H7 (cell line): ENCODE measurements at regions not wholly inside any gene's neighbourhood (a gene's known extent, or its start where the extent isn't known, plus 50 kb on each side); places are given as distances from the start of the nearest gene placed in this dataset.

Experiments
- DNase-seq: peaks from one replicate; pipeline ENCODE4 v3.0.0; 2012
- H3K27me3 ChIP-seq: 2 replicates; pipeline ENCODE4 v1.6.0; 2011; ENCODE audit warnings: mild to moderate bottlenecking, low read length; ENCODE audit not compliant: control insufficient read depth, insufficient read depth
- H3K36me3 ChIP-seq: replicated peaks from 2 replicates; pipeline ENCODE4 v1.5.1; 2011; ENCODE audit warnings: low read length; ENCODE audit not compliant: control insufficient read depth, insufficient read depth
- H3K4me3 ChIP-seq: 2 replicates; pipeline ENCODE4 v1.5.1; 2011; ENCODE audit warnings: low read depth, mild to moderate bottlenecking, control low read depth, low read length, moderate library complexity; ENCODE audit not compliant: insufficient read depth

- DNase-seq: no peak
- no peaks in the 10 kb centered on the region for H3K27me3 ChIP-seq
Observed at GRCh38 chr7:26556061-26556881, 264.6 kb downstream of the SNX10 start.

GRCh38 chr7:26560526-26561256 is 269.0 kb downstream of the SNX10 start:
- H3K36me3 ChIP-seq: no peaks in the 10 kb centered on the region
- no peak overlapping the region for H3K4me3 ChIP-seq
- no peak for DNase-seq
- H3K27me3 ChIP-seq: no peaks in the 10 kb centered on the region

More at GRCh38 chr7:26556061-26556881, 264.6 kb downstream of the SNX10 start:
- Histone ChIP-seq H3K36me3 (no peaks in the 10 kb centered on the region), H3K4me3 (no peak overlapping the region)

GRCh38 chr7:26562841-26563240 is 271.2 kb downstream of the SNX10 start:
- Histone ChIP-seq H3K27me3 (no peaks in the 10 kb centered on the region), H3K36me3 (no peaks in the 10 kb centered on the region), H3K4me3 (no peak overlapping the region)
- no peak for DNase-seq

GRCh38 chr7:26563406-26563805 is 271.7 kb downstream of the SNX10 start:
- no peak for DNase-seq
- no peaks in the 10 kb centered on the region for H3K36me3 ChIP-seq
- no peak overlapping the region for H3K4me3 ChIP-seq
- no peaks in the 10 kb centered on the region for H3K27me3 ChIP-seq

- Histone ChIP-seq H3K4me3 (no peak overlapping the region), H3K36me3 (no peaks in the 10 kb centered on the region), H3K27me3 (no peaks in the 10 kb centered on the region)
- DNase-seq: no peak
Observed at GRCh38 chr7:26567266-26567665, 275.6 kb downstream of the SNX10 start.

- no peaks in the 10 kb centered on the region for H3K36me3 ChIP-seq
- H3K4me3 ChIP-seq: no peak overlapping the region
- DNase-seq: no peak
- no peaks in the 10 kb centered on the region for H3K27me3 ChIP-seq
Observed at GRCh38 chr7:26574476-26574875, 282.8 kb downstream of the SNX10 start.

- Histone ChIP-seq H3K27me3 (no peaks in the 10 kb centered on the region), H3K4me3 (no peak overlapping the region), H3K36me3 (no peaks in the 10 kb centered on the region)
- DNase-seq: no peak
Observed at GRCh38 chr7:26580064-26580591, 284.3 kb downstream of the SKAP2 start.

- H3K27me3 ChIP-seq: no peaks in the 10 kb centered on the region
- no peaks in the 10 kb centered on the region for H3K36me3 ChIP-seq
- DNase-seq: no peak
- no peak overlapping the region for H3K4me3 ChIP-seq
Observed at GRCh38 chr7:26580711-26581110, 283.7 kb downstream of the SKAP2 start.

- Histone ChIP-seq H3K36me3 (no peaks in the 10 kb centered on the region), H3K4me3 (no peak overlapping the region), H3K27me3 (no peaks in the 10 kb centered on the region; the same call in 1 of the 2 replicates)
- DNase-seq: no peak
Observed at GRCh38 chr7:26583094-26583648, 281.2 kb downstream of the SKAP2 start.

GRCh38 chr7:26584326-26584725 is 280.1 kb downstream of the SKAP2 start:
- Histone ChIP-seq H3K36me3 (no peaks in the 10 kb centered on the region), H3K27me3 (no peaks in the 10 kb centered on the region; the same call in 1 of the 2 replicates), H3K4me3 (no peak overlapping the region)
- DNase-seq: no peak

- H3K4me3 ChIP-seq: no peak overlapping the region
- no peaks in the 10 kb centered on the region; the same call in 1 of the 2 replicates for H3K27me3 ChIP-seq
- no peaks in the 10 kb centered on the region for H3K36me3 ChIP-seq
- no peak for DNase-seq
Observed at GRCh38 chr7:26584987-26585665, 279.3 kb downstream of the SKAP2 start.

GRCh38 chr7:26587536-26587935 is 276.9 kb downstream of the SKAP2 start:
- Histone ChIP-seq H3K36me3 (no peaks in the 10 kb centered on the region), H3K4me3 (no peak overlapping the region), H3K27me3 (no peaks in the 10 kb centered on the region; the same call in 1 of the 2 replicates)
- DNase-seq: no peak

GRCh38 chr7:26588511-26588910 is 275.9 kb downstream of the SKAP2 start:
- Histone ChIP-seq H3K36me3 (no peaks in the 10 kb centered on the region), H3K27me3 (no peaks in the 10 kb centered on the region; the same call in 1 of the 2 replicates), H3K4me3 (no peak overlapping the region)
- DNase-seq: no peak

- Histone ChIP-seq H3K4me3 (no peak overlapping the region), H3K27me3 (no peaks in the 10 kb centered on the region; the same call in 1 of the 2 replicates), H3K36me3 (no peaks in the 10 kb centered on the region)
- no peak for DNase-seq
Observed at GRCh38 chr7:26590709-26591108, 273.7 kb downstream of the SKAP2 start.
